OCI-LY3 (cell line): ENCODE measurements at regions not wholly inside any gene's neighbourhood (a gene's known extent, or its start where the extent isn't known, plus 50 kb on each side); places are given as distances from the start of the nearest gene placed in this dataset.

Experiments
- EZH2phosphoT487 ChIP-seq: fragments of 200-600 bp; shearing (Covaris generic); IDR thresholded peaks from 2 replicates; pipeline ENCODE4 v1.6.1; 2018; ENCODE audit warnings: antibody characterized with exemption, mixed run types, low read depth
- TF ChIP-seq, protein P1 (sequence below): fragments of 200-600, 300-600 bp; sonication (generic); IDR thresholded peaks from 2 replicates; pipeline ENCODE4 v1.5.1; 2014; ENCODE audit warnings: antibody characterized with exemption, low read length, low read depth

DNA sequence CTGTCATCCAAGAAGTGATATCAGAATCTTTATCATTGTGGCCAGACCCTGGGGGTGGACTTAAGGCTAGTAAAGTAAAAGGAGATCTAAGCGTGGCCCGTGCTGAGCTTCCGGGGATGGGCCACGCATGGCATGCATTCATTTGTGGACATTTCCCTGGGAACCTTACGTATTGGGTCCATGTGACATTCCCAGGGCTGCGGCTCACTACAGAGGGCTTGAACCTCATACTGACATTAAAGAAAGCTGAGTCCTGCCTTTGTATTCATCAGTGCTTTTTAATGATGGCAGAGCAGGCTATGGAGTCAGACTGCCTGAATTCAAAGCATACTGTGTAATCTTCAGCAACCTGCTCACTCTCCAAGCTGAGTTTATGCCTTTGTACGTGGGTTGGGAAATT, 152.2 kb upstream of the AFDN start:
- TF ChIP-seq, protein P1, sequence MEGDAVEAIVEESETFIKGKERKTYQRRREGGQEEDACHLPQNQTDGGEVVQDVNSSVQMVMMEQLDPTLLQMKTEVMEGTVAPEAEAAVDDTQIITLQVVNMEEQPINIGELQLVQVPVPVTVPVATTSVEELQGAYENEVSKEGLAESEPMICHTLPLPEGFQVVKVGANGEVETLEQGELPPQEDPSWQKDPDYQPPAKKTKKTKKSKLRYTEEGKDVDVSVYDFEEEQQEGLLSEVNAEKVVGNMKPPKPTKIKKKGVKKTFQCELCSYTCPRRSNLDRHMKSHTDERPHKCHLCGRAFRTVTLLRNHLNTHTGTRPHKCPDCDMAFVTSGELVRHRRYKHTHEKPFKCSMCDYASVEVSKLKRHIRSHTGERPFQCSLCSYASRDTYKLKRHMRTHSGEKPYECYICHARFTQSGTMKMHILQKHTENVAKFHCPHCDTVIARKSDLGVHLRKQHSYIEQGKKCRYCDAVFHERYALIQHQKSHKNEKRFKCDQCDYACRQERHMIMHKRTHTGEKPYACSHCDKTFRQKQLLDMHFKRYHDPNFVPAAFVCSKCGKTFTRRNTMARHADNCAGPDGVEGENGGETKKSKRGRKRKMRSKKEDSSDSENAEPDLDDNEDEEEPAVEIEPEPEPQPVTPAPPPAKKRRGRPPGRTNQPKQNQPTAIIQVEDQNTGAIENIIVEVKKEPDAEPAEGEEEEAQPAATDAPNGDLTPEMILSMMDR, result no peak
- no peak for TF ChIP-seq EZH2phosphoT487
